Mammary epithelial cell (primary cell): ENCODE measurements at regions not wholly inside any gene's neighbourhood (a gene's known extent, or its start where the extent isn't known, plus 50 kb on each side); places are given as distances from the start of the nearest gene placed in this dataset.

ENCODE experiments used
- EZH2 ChIP-seq: IDR thresholded peaks from 2 replicates; pipeline ENCODE4 v1.6.1; 2012; ENCODE audit warnings: low read length, inconsistent platforms, borderline replicate concordance
- TF ChIP-seq, protein P1 (sequence below), 2 donors: IDR thresholded peaks in 1 of 2; conservative IDR thresholded peaks in 1 of 2; 2 replicates each; pipeline ENCODE4 v1.5.1; 2011 to 2012; ENCODE audit warnings: inconsistent platforms in 2 of 2, low read length in 2 of 2, mild to moderate bottlenecking in 2 of 2, control low read depth in 1 of 2, low read depth in 1 of 2; ENCODE audit not compliant: insufficient read depth in 1 of 2; ENCODE audit errors: extremely low read depth in 1 of 2

DNA sequence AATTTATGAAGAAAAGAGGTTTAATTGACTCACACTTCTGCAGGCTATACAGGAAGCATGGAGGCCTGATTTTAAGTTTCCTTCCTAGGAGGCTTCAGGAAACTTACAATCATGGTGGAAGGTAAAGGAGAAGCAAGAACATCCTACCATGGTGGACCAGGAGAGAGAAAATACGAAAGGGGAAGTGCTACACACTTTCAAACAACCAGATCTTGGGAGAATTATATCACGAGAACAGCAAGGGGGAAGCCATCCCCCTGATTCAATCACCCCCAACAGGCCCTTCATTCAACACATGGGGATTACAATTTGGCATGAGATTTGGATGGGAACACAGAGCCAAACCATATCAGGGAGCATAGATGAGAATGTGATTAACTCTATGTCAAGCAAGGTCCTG, 121.0 kb downstream of the MTHFS start:
- TF ChIP-seq EZH2 = no peak
- TF ChIP-seq, protein P1, sequence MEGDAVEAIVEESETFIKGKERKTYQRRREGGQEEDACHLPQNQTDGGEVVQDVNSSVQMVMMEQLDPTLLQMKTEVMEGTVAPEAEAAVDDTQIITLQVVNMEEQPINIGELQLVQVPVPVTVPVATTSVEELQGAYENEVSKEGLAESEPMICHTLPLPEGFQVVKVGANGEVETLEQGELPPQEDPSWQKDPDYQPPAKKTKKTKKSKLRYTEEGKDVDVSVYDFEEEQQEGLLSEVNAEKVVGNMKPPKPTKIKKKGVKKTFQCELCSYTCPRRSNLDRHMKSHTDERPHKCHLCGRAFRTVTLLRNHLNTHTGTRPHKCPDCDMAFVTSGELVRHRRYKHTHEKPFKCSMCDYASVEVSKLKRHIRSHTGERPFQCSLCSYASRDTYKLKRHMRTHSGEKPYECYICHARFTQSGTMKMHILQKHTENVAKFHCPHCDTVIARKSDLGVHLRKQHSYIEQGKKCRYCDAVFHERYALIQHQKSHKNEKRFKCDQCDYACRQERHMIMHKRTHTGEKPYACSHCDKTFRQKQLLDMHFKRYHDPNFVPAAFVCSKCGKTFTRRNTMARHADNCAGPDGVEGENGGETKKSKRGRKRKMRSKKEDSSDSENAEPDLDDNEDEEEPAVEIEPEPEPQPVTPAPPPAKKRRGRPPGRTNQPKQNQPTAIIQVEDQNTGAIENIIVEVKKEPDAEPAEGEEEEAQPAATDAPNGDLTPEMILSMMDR (conservative IDR thresholded peaks at IDR 0.05 in 1 of 2, IDR thresholded peaks at IDR 0.05 in 1 of 2; ENCODE audit: extremely low read depth in 1 of 2, insufficient read depth in 1 of 2, low read depth in 1 of 2, low read length in 2 of 2) = no peak
